Endothelial cell of umbilical vein (primary cell): ENCODE measurements at regions not wholly inside any gene's neighbourhood (a gene's known extent, or its start where the extent isn't known, plus 50 kb on each side); places are given as distances from the start of the nearest gene placed in this dataset.

Experiments
- BruUV-seq: library from RNA; stranded (reverse); fragments of 400-500 nt; replicated peaks from 2 replicates; lab custom pipeline; 2021; lab: Mats Ljungman, UMichigan
- CTCF ChIA-PET: fragments of 300-600, 350-600 bp; sonication (Branson Sonifier 250); formaldehyde crosslinking; loops from one replicate; lab custom pipeline; 2021; ENCODE audit warnings: antibody characterized with exemption, inconsistent platforms; lab: Charles Lee
- POLR2A ChIA-PET: fragments of 300-600, 350-600 bp; sonication (Branson Sonifier 250); formaldehyde crosslinking; loops from one replicate; lab custom pipeline; 2021; ENCODE audit warnings: antibody characterized with exemption, inconsistent platforms; lab: Charles Lee
- DNase-seq: peaks from one replicate; pipeline ENCODE4 v3.0.0-alpha.2; 2011; ENCODE audit warnings: low read depth, low spot score
- FAIRE-seq: peaks from 2 replicates; lab custom pipeline; 2011; peaks lifted over from hg19 to GRCh38; lab: Jason Lieb, UNC
- H2AFZ ChIP-seq: 2 replicates; pipeline ENCODE4 v1.6.0; 2012; ENCODE audit warnings: low read depth, low read length, control low read depth, inconsistent platforms
- H3K27ac ChIP-seq: 2 replicates; pipeline ENCODE4 v1.5.1; 2011; ENCODE audit warnings: low read depth, mild to moderate bottlenecking, control low read depth, low read length, moderate library complexity; ENCODE audit not compliant: insufficient read depth
- H3K27me3 ChIP-seq, 2 experiments: 2 replicates each; pipeline versions ENCODE4 v1.6.0 to v1.6.1; 2011; ENCODE audit warnings: low read length in 2 of 2, mixed read lengths in 1 of 2; ENCODE audit not compliant: control insufficient read depth in 2 of 2, insufficient read depth in 2 of 2
- H3K36me3 ChIP-seq, 2 experiments: 2 replicates in 1 of 2; 3 replicates in 1 of 2; pipeline ENCODE4 v1.5.1; 2011; ENCODE audit warnings: low read length in 2 of 2, mild to moderate bottlenecking in 1 of 2, moderate library complexity in 1 of 2; ENCODE audit not compliant: control insufficient read depth in 2 of 2, insufficient read depth in 2 of 2; ENCODE audit errors: extremely low read depth in 1 of 2
- H3K4me1 ChIP-seq: 3 replicates; pipeline ENCODE4 v1.5.1; 2011; ENCODE audit warnings: mild to moderate bottlenecking, low read length; ENCODE audit not compliant: control insufficient read depth, insufficient read depth; ENCODE audit errors: extremely low read depth
- H3K4me2 ChIP-seq: 2 replicates; pipeline ENCODE4 v1.6.1; 2011; ENCODE audit warnings: low read length, control low read depth, mixed read lengths; ENCODE audit not compliant: insufficient read depth
- H3K4me3 ChIP-seq, 3 experiments: fragments of 200-600 bp in 1 of 3; sonication (generic), shearing (Covaris generic) in 1 of 3; replicated peaks in 1 of 3; 2 replicates each; pipeline ENCODE4 v1.5.1; 2011 to 2016; ENCODE audit warnings: control low read depth in 3 of 3, low read length in 3 of 3, mild to moderate bottlenecking in 2 of 3, inconsistent platforms in 1 of 3, low read depth in 1 of 3, moderate library complexity in 1 of 3; ENCODE audit not compliant: insufficient read depth in 1 of 3
- H3K79me2 ChIP-seq: 2 replicates; pipeline ENCODE4 v1.6.0; 2012; ENCODE audit warnings: low read length, inconsistent platforms; ENCODE audit not compliant: control insufficient read depth, insufficient read depth
- H3K9ac ChIP-seq: replicated peaks from 2 replicates; pipeline ENCODE3; 2011; ENCODE audit warnings: low read length, control low read depth; ENCODE audit not compliant: insufficient read depth; ENCODE audit errors: extremely low read depth
- H3K9me1 ChIP-seq: replicated peaks from 3 replicates; pipeline ENCODE4 v1.6.0; 2011; ENCODE audit warnings: mild to moderate bottlenecking, low read length; ENCODE audit not compliant: control insufficient read depth, insufficient read depth; ENCODE audit errors: extremely low read depth
- H3K9me3 ChIP-seq: replicated peaks from 2 replicates; pipeline ENCODE4 v1.5.1; 2012; ENCODE audit warnings: low read length, inconsistent platforms; ENCODE audit not compliant: control insufficient read depth, insufficient read depth
- H4K20me1 ChIP-seq: replicated peaks from 2 replicates; pipeline ENCODE3; 2011; ENCODE audit warnings: mild to moderate bottlenecking, low read length; ENCODE audit not compliant: control insufficient read depth, insufficient read depth; ENCODE audit errors: extremely low read depth
- CTCF ChIP-seq, 2 donors: IDR thresholded peaks; 1 replicate in 1 of 2; 2 replicates in 1 of 2; pipeline ENCODE4 v1.5.1; 2011; ENCODE audit warnings: low read length in 2 of 2, mild to moderate bottlenecking in 2 of 2, moderate library complexity in 2 of 2, control low read depth in 1 of 2, inconsistent platforms in 1 of 2, low read depth in 1 of 2; ENCODE audit not compliant: insufficient read depth in 1 of 2; ENCODE audit errors: extremely low read depth in 1 of 2
- EZH2 ChIP-seq: IDR thresholded peaks from 2 replicates; pipeline ENCODE4 v1.6.1; 2012; ENCODE audit warnings: borderline replicate concordance, low read depth, mild to moderate bottlenecking, moderate library complexity, low read length, inconsistent platforms; ENCODE audit not compliant: severe bottlenecking
- FOS ChIP-seq: IDR thresholded peaks from 2 replicates; pipeline ENCODE4 v1.6.1; 2011; ENCODE audit warnings: mild to moderate bottlenecking, low read length, moderate library complexity, borderline replicate concordance; ENCODE audit not compliant: insufficient read depth
- GATA2 ChIP-seq: IDR thresholded peaks from 2 replicates; pipeline ENCODE4 v1.7.0; 2011; ENCODE audit warnings: low read depth, mild to moderate bottlenecking, moderate library complexity, mixed read lengths, low read length; ENCODE audit not compliant: insufficient read length, insufficient read depth
- JUN ChIP-seq: IDR thresholded peaks from 2 replicates; pipeline ENCODE4 v1.6.1; 2011; ENCODE audit warnings: borderline replicate concordance, low read depth; ENCODE audit not compliant: insufficient read length, insufficient read depth
- MAX ChIP-seq: IDR thresholded peaks from 2 replicates; pipeline ENCODE4 v1.6.1; 2011; ENCODE audit not compliant: insufficient read depth, insufficient read length
- MYC ChIP-seq: IDR thresholded peaks from one replicate; pipeline ENCODE4 v1.6.1; 2011; ENCODE audit warnings: mild to moderate bottlenecking, low read depth, low read length
- POLR2A ChIP-seq: IDR thresholded peaks from 2 replicates; pipeline ENCODE4 v1.6.1; 2012; ENCODE audit warnings: low read depth, mild to moderate bottlenecking, control low read depth, low read length
- POLR2AphosphoS5 ChIP-seq: IDR thresholded peaks from 2 replicates; pipeline ENCODE4 v1.6.1; 2012; ENCODE audit warnings: low read depth, mild to moderate bottlenecking, control low read depth, low read length, moderate library complexity; ENCODE audit not compliant: insufficient read depth
- dilution Hi-C: fragments of 300-500 bp; cut with MboI; formaldehyde crosslinking; loops from one replicate; pipeline ENCODE4 v1.15.0; 2019; ENCODE audit warnings: low sequenced_read_pairs; ENCODE audit not compliant: extremely low pct_ligation_motif_present
- intact Hi-C: fragments of 100-400 bp; cut with micrococcal nuclease; formaldehyde crosslinking; loops from one replicate; pipeline ENCODE4 v1.10.0; 2022

GRCh38 chr3:111480091-111480490 lies 61.9 kb upstream of the CD96 start:
- DNase-seq, result no peak
- H4K20me1 ChIP-seq, result no peaks in the 10 kb centered on the region
- no peaks in the 10 kb centered on the region for H3K9me3 ChIP-seq
- H2AFZ ChIP-seq, result no peak overlapping the region
- no peak overlapping the region for H3K27ac ChIP-seq
- no peaks in the 10 kb centered on the region for H3K27me3 ChIP-seq
- no peak overlapping the region for H3K9ac ChIP-seq
- no peaks in the 10 kb centered on the region for H3K36me3 ChIP-seq
- POLR2A ChIA-PET, result no interaction called here
- no peaks in the 10 kb centered on the region for H3K4me1 ChIP-seq
- no peaks in the 10 kb centered on the region for H3K79me2 ChIP-seq
- no peak for TF ChIP-seq GATA2
- no peak for TF ChIP-seq POLR2A
- TF ChIP-seq MAX, result no peak
- no peak for TF ChIP-seq JUN
- no peak for TF ChIP-seq POLR2AphosphoS5
- no peak for TF ChIP-seq EZH2
- no peak for TF ChIP-seq CTCF (IDR thresholded peaks at IDR 0.05; ENCODE audit: extremely low read depth in 1 of 2, insufficient read depth in 1 of 2, low read depth in 1 of 2, low read length in 2 of 2)
- no peak for TF ChIP-seq MYC
- no peak for TF ChIP-seq FOS
- no peaks in the 10 kb centered on the region for H3K9me1 ChIP-seq
- dilution Hi-C loops (no loop called here), intact Hi-C loops (no loop called here)
- FAIRE-seq, result no peak
- H3K4me3 ChIP-seq, result no peak overlapping the region
- no TSS peak for BruUV-seq
- CTCF ChIA-PET, result no interaction called here
- no peak overlapping the region for H3K4me2 ChIP-seq
